ENCODE measurements at regions not wholly inside any gene's neighbourhood (a gene's known extent, or its start where the extent isn't known, plus 50 kb on each side); places are given as distances from the start of the nearest gene placed in this dataset.

DNA sequence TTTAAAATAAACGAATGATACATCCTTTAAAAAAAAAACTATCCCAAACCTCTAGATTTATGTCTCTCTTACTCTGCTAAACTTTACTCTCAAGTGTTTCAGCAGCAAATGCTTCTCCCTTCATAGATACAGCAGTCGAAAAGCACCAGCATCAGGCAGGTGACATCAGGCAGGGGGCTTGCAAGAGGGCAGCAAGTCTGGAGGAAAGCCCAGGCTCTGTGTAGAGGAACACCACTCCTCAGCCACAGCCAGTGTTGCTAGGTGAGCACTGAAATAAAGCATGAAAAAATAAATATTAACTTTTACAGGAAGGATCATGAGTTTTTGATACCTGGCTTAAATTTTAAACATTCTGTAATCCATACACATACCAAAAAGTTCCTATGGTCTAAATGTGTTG is 419.4 kb downstream of the GALC start:
- TF ChIP-seq POLR2A (IDR thresholded peaks at IDR 0.05) (no peak), POLR2AphosphoS5 (IDR thresholded peaks at IDR 0.05) (no peak)
- TF ChIP-seq, protein P1, sequence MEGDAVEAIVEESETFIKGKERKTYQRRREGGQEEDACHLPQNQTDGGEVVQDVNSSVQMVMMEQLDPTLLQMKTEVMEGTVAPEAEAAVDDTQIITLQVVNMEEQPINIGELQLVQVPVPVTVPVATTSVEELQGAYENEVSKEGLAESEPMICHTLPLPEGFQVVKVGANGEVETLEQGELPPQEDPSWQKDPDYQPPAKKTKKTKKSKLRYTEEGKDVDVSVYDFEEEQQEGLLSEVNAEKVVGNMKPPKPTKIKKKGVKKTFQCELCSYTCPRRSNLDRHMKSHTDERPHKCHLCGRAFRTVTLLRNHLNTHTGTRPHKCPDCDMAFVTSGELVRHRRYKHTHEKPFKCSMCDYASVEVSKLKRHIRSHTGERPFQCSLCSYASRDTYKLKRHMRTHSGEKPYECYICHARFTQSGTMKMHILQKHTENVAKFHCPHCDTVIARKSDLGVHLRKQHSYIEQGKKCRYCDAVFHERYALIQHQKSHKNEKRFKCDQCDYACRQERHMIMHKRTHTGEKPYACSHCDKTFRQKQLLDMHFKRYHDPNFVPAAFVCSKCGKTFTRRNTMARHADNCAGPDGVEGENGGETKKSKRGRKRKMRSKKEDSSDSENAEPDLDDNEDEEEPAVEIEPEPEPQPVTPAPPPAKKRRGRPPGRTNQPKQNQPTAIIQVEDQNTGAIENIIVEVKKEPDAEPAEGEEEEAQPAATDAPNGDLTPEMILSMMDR (IDR thresholded peaks at IDR 0.05) = no peak
- intact Hi-C loops (cut with DNase I; ENCODE audit: low total_unique reads) = no loop called here
- Histone ChIP-seq H3K27ac (no peak overlapping the region), H3K4me3 (no peak overlapping the region), H3K36me3 (no peaks in the 10 kb centered on the region), H3K9me3 (no peaks in the 10 kb centered on the region), H3K27me3 (no peaks in the 10 kb centered on the region), H3K4me1 (no peaks in the 10 kb centered on the region)
- DNase-seq (ENCODE audit: low spot score in 2 of 2) = no peak

DNA sequence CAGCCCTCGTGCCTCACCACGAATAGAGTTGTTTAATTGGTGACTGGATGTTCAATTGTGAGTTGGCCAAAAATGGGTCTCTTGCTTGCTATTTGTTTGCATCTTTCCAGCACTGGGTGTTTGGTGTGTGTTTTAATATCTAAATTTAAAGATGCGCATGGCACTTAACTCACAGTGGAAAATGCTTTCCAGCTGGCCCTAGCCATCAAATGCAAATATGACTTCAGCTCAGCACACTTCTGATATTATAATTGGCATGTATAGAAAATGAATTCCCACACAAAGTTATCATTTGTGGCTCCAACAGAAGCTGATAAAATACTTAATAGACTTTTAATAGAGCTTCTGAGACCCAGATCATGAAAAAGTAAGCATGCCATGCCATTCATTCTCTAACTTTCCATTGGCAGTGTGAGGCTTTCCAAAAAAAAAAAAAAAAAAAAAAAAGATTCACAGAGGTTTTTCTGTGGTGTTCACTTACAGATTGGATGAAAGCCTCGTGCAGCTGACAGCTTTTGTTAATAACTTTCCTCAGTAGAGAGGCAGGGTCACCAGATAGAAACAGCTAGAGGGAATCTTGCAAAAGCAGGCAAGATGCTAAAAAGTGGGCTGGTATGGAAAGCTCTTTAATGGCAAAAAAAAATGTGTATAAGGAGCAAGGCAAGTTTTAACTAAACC is 425.2 kb downstream of the GALC start:
- no peaks in the 10 kb centered on the region for H3K27me3 ChIP-seq
- intact Hi-C loops (cut with DNase I; ENCODE audit: low total_unique reads) = loop anchor here (2.0 kb wide), 1 partner anchor 19 kb away; no protein-coding TSS in a partner anchor
- no peaks in the 10 kb centered on the region for H3K9me3 ChIP-seq
- no peak overlapping the region for H3K4me3 ChIP-seq
- H3K27ac ChIP-seq = no peak overlapping the region
- no peaks in the 10 kb centered on the region for H3K4me1 ChIP-seq
- no peaks in the 10 kb centered on the region for H3K36me3 ChIP-seq
- TF ChIP-seq POLR2A (IDR thresholded peaks at IDR 0.05) (no peak), POLR2AphosphoS5 (IDR thresholded peaks at IDR 0.05) (no peak)
- TF ChIP-seq, protein P1 (IDR thresholded peaks at IDR 0.05) = no peak
- no peak for DNase-seq (ENCODE audit: low spot score in 2 of 2)

DNA sequence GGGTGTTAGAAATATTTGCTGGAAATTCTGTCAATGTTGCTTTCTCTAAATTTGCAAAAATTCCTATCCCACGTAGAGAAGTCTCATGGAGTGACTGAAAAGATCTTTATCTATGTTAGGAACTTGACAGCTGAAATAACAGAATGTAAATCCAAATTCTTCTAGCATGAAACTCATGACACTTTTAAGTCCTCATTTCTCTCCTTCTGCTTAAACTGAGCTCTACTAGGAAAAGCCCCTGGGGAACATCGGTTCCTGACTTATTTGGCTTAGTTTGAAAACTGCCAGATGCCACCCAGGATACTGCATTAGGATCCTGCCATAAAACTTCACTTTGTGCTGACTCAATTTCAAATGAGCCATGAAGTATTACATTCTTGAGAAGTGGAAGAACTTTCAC is 426.0 kb downstream of the GALC start:
- intact Hi-C loops (cut with DNase I; ENCODE audit: low total_unique reads) = loop anchor here (2.0 kb wide), 1 partner anchor 18 kb away; no protein-coding TSS in a partner anchor

DNA sequence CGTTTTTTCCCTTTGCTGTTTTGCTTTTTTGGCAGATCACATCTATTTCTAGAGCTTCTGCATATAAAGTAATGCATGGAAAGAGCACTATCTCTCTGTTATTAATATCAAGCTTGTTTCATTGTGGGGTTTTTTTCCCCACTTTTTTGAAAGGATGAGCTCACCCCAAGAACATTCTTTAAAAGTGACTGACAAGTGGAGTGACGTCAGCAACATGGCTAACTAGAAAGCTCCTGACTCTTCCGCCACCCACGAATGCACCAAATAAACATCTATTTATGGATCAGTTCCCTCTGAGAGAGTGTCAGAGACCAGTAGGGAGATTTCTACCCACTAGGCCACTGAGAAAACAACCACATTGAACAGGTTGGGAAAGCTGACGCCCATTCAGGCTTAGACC is 445.4 kb downstream of the GALC start:
- TF ChIP-seq POLR2A (IDR thresholded peaks at IDR 0.05) = no peak
- TF ChIP-seq POLR2AphosphoS5 (IDR thresholded peaks at IDR 0.05) = no peak
- TF ChIP-seq, protein P1 (IDR thresholded peaks at IDR 0.05) = no peak
- intact Hi-C loops (cut with DNase I; ENCODE audit: low total_unique reads) = no loop called here
- Histone ChIP-seq H3K4me1 (no peaks in the 10 kb centered on the region), H3K27me3 (no peaks in the 10 kb centered on the region), H3K36me3 (no peaks in the 10 kb centered on the region), H3K9me3 (peaks cover 0 to 28% of the 10 kb centered on the region in 2 donors), H3K4me3 (no peak overlapping the region), H3K27ac (no peak overlapping the region)
- no peak for DNase-seq (ENCODE audit: low spot score in 2 of 2)

More for the DNA sequence above, 426.0 kb downstream of the GALC start:
- no peaks in the 10 kb centered on the region for H3K4me1 ChIP-seq
- H3K4me3 ChIP-seq = no peak overlapping the region
- H3K9me3 ChIP-seq = no peaks in the 10 kb centered on the region
- H3K27me3 ChIP-seq = no peaks in the 10 kb centered on the region
- no peak for DNase-seq (ENCODE audit: low spot score in 2 of 2)
- TF ChIP-seq, protein P1 (IDR thresholded peaks at IDR 0.05) = no peak
- TF ChIP-seq POLR2AphosphoS5 (IDR thresholded peaks at IDR 0.05) (no peak), POLR2A (IDR thresholded peaks at IDR 0.05) (no peak)
- no peak overlapping the region for H3K27ac ChIP-seq
- no peaks in the 10 kb centered on the region for H3K36me3 ChIP-seq

DNA sequence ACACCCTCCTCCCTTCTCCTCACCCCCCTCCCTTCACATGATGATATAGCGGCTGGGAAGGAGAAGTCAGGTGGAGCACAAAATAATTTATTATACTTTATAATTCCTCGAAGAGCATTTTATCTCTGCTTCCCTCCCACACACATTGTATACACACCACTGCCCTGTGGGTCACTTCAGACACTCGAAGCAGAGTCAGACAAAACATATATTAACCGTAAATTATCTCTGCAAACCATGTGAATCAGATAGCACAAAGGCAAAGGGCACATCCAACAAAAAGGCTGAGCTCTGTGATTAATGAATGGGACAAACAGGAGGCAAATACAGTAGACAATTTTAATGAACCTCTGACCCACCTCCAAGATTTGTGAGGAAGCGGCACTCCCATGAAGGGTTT is 450.7 kb downstream of the GALC start:
- Histone ChIP-seq H3K9me3 (peaks cover 0 to 10% of the 10 kb centered on the region in 2 donors), H3K36me3 (no peaks in the 10 kb centered on the region), H3K27ac (no peak overlapping the region), H3K4me1 (no peaks in the 10 kb centered on the region), H3K27me3 (no peaks in the 10 kb centered on the region), H3K4me3 (no peak overlapping the region)
- no peak for DNase-seq (ENCODE audit: low spot score in 2 of 2)
- intact Hi-C loops (cut with DNase I; ENCODE audit: low total_unique reads) = no loop called here
- no peak for TF ChIP-seq POLR2A (IDR thresholded peaks at IDR 0.05)
- TF ChIP-seq, protein P1 (IDR thresholded peaks at IDR 0.05) = no peak
- no peak for TF ChIP-seq POLR2AphosphoS5 (IDR thresholded peaks at IDR 0.05)

Measured in breast epithelium (tissue), 4 donors.